ENCODE measurements at regions not wholly inside any gene's neighbourhood (a gene's known extent, or its start where the extent isn't known, plus 50 kb on each side); places are given as distances from the start of the nearest gene placed in this dataset.
"Not testable (repeated sequence)": the region's sequence is repeated elsewhere in the genome, so short reads cannot be mapped to it uniquely, and the experiment has no call there.

GRCh38 chr10:29828440-29828894 lies 193.7 kb upstream of the SVIL start:
- no peak for DNase-seq (ENCODE audit: low read depth)

GRCh38 chr10:29827512-29827911 lies 192.7 kb upstream of the SVIL start:
- no peak for DNase-seq (ENCODE audit: low read depth)

GRCh38 chr10:29826801-29827450 lies 192.2 kb upstream of the SVIL start:
- DNase-seq (ENCODE audit: low read depth), result no peak

GRCh38 chr10:29826221-29826620 lies 191.4 kb upstream of the SVIL start:
- DNase-seq (ENCODE audit: low read depth), result no peak

- no peak for DNase-seq (ENCODE audit: low read depth)
These were observed 188.8 kb upstream of the SVIL start for GRCh38 chr10:29823553-29824080.

- no peak for DNase-seq (ENCODE audit: low read depth)
These were observed 186.2 kb upstream of the SVIL start for GRCh38 chr10:29820890-29821461.

GRCh38 chr10:29816801-29817558 lies 182.2 kb upstream of the SVIL start:
- DNase-seq (ENCODE audit: low read depth), result no peak

GRCh38 chr10:29815572-29815971 lies 180.8 kb upstream of the SVIL start:
- DNase-seq (ENCODE audit: low read depth), result no peak

GRCh38 chr10:29811751-29812427 lies 177.1 kb upstream of the SVIL start:
- peak; percentile 94 for DNase-seq (ENCODE audit: low read depth)

- no peak for DNase-seq (ENCODE audit: low read depth)
These were observed 176.0 kb upstream of the SVIL start for GRCh38 chr10:29810816-29811215.

- not testable (repeated sequence) for DNase-seq (ENCODE audit: low read depth)
These were observed 175.5 kb upstream of the SVIL start for GRCh38 chr10:29810231-29810630.

GRCh38 chr10:29809383-29809782 lies 174.6 kb upstream of the SVIL start:
- no peak for DNase-seq (ENCODE audit: low read depth)

- DNase-seq (ENCODE audit: low read depth), result peak; percentile 47
These were observed 172.5 kb upstream of the SVIL start for GRCh38 chr10:29807163-29807806.

GRCh38 chr10:29806350-29806788 lies 171.6 kb upstream of the SVIL start:
- no peak for DNase-seq (ENCODE audit: low read depth)

- no peak for DNase-seq (ENCODE audit: low read depth)
These were observed 170.5 kb upstream of the SVIL start for GRCh38 chr10:29805134-29805723.

GRCh38 chr10:29804025-29804852 lies 169.5 kb upstream of the SVIL start:
- peak; percentile 89 for DNase-seq (ENCODE audit: low read depth)

- DNase-seq (ENCODE audit: low read depth), result no peak
These were observed 167.4 kb upstream of the SVIL start for GRCh38 chr10:29802171-29802570.

- DNase-seq (ENCODE audit: low read depth), result no peak
These were observed 164.3 kb upstream of the SVIL start for GRCh38 chr10:29798921-29799690.

GRCh38 chr10:29797616-29798015 lies 162.8 kb upstream of the SVIL start:
- no peak for DNase-seq (ENCODE audit: low read depth)

- no peak for DNase-seq (ENCODE audit: low read depth)
These were observed 161.1 kb upstream of the SVIL start for GRCh38 chr10:29795850-29796249.
